HG02885 (cell line): ENCODE measurements at regions not wholly inside any gene's neighbourhood (a gene's known extent, or its start where the extent isn't known, plus 50 kb on each side); places are given as distances from the start of the nearest gene placed in this dataset.

Source experiments
- ATAC-seq: cut with Tn5 transposase; IDR thresholded peaks from one replicate; pipeline ENCODE4 v1.9.1; 2021; ENCODE audit warnings: mild to moderate bottlenecking; ENCODE audit not compliant: unreplicated experiment, poor library complexity

- no peak for ATAC-seq
These were observed 614.3 kb downstream of the ZEB2 start for GRCh38 chr2:143905587-143905986.

GRCh38 chr2:143903172-143903856 lies 616.6 kb downstream of the ZEB2 start:
- no peak for ATAC-seq

GRCh38 chr2:143901185-143901842 lies 618.6 kb downstream of the ZEB2 start:
- peak; percentile 80 for ATAC-seq

GRCh38 chr2:143899987-143900386 lies 619.9 kb downstream of the ZEB2 start:
- ATAC-seq, result no peak

DNA sequence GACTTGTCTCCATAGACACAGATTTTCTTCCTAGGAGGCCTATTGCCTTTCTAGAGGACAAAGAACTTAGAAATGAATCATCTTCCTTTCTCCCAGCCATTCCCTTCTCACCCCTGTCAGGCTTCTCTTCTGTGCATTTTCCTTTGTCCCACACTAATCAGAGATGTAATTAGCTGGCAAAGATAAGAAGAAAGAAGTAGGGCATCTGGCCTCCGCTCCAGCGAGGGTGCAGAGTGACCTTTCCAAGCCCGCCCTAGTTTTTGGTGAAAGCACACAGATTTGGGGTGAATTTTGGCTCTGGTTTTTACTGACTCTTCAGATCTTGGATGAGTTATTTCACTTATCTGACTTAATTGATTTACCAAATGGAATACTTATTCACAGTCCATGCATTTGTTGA lies 626.5 kb downstream of the ZEB2 start:
- ATAC-seq, result no peak

- no peak for ATAC-seq
These were observed 628.0 kb downstream of the ZEB2 start for GRCh38 chr2:143891879-143892308.

- ATAC-seq, result no peak
These were observed 629.1 kb downstream of the ZEB2 start for GRCh38 chr2:143890798-143891197.

GRCh38 chr2:143889216-143889615 lies 630.7 kb downstream of the ZEB2 start:
- ATAC-seq, result no peak

DNA sequence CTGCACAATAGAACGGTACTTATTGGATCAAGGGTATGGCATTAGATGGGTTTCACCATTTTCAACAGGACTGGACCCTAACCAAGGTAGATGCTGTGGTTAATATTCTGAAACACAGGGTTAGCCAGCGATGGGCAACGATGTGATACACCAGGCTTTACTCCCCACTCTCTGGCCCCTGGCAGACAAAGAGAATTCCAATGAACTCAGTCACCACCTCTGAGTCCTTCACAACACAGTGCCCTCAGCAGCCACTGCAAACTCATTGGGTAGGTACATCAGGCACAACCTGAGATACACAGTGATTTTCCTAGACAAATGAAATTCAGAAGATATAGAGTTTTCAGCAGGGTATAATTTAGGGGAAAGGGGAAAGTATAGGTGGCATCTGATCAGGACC lies 634.5 kb downstream of the ZEB2 start:
- ATAC-seq, result no peak

- ATAC-seq, result no peak
These were observed 638.7 kb downstream of the ZEB2 start for GRCh38 chr2:143881246-143881645.

- no peak for ATAC-seq
These were observed 641.9 kb downstream of the ZEB2 start for GRCh38 chr2:143877876-143878530.

DNA sequence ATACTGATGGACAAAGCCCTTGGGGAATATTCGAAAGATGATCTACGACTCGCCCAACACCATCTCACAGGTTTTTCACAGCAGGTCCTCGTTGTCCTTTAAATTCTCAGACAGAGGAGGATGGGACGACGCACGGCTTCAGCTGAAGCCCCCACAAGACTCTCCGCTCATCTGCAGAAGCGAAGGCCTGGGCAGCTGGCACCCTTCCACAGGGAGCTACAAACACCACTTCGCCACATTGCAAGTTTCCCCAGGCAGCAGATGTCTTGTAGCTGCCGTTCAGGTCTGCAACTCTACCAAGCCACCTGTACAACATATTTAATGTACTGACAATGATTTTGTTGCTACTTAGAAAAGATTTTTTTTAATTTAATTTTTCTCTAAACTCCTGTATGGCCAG lies 642.9 kb downstream of the ZEB2 start:
- ATAC-seq, result no peak

DNA sequence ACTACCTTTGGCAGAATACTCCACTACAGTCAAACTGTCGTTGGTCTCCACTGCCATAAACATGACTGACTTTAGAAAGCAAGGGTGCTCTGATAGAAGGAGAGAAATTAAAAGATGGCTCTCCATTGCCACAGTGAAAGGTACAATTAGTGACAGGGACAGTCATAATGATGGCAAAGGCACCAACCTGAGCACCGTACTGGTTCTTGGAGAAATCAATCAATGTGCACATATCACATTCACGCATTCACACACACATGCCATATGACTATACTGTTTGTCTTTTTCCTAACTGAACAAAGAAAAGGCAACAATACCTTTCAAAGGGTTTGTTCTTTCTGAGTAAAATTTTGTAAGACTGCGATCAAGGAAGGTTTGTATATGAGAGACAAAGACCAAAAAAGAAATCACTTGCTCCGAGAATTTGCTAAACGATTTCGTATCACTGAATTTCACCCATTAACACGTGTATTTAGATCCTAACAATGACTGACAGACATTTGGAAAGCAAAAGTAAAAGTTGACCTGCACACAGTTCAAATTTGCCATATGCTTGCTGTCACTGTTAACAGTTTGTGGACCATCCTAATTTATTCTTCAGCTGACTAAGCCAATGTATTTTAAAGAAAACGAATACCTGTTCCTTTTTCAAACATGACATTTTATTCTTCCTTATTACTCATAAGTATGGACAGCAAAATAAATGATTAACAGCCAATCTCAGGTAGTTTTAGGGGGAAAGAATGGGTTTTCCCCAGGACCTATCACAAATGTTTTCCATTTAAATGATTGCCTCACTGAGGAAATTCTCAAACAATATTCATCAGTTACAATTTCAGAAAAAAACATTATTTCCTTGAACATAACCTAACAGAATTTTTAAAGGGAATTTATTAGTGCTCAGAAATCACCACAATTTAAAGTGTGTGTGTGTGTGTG lies 644.4 kb downstream of the ZEB2 start:
- ATAC-seq, result no peak

DNA sequence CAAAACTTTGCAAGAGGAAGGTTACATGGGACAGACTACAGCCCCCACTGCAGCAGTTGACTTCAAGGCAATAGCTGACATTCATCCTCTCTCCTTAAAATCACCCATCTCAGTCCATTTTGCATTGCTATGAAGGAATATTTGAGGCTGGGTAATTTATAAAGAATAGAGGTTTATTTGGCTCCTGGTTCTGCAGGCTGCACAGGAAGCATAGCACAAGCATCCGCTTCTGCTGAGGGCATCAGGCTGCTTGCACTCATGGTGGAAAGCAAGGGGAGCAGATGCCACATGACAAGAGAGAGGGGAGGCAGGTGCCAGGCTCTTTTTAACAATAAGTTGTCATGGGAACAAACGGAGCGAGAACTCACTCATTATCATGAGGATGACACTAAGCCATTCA lies 646.0 kb downstream of the ZEB2 start:
- no peak for ATAC-seq

DNA sequence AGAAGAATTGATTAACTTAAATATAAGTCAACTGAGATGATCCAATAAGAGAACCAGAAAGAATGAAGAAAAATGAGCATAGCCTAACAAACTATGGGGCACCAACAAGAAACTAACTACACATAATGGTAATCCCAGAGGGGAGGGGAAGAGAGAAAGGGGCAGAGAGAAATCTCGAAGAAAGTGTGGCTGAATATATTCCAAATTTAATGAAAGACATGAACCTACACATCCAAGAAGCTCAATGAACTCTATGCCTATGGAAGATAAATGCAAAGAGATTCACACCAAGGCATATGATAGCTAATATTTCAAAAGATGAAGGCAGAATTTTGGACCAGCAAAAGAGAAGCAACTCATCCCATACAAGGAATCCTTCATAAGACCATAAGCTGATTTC lies 649.2 kb downstream of the ZEB2 start:
- no peak for ATAC-seq

DNA sequence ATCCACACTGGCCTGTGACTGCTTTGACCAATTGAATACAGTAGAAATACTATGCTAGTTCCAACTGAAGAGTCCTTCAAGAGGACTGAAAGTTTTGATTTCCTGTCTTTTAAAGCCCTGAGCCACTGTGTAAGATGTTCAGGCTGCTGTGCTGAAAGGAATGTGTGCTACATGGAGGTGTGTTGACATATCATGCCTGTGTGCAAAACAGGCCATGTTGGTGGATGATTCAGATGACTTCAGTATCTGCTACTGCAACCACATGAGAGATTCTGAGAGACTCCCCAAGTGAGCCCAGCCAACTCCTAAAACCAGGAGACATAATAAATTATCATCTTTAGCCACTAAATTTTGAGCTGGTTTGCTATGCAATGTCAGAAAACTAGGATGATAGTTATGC lies 662.9 kb downstream of the ZEB2 start:
- ATAC-seq, result no peak

DNA sequence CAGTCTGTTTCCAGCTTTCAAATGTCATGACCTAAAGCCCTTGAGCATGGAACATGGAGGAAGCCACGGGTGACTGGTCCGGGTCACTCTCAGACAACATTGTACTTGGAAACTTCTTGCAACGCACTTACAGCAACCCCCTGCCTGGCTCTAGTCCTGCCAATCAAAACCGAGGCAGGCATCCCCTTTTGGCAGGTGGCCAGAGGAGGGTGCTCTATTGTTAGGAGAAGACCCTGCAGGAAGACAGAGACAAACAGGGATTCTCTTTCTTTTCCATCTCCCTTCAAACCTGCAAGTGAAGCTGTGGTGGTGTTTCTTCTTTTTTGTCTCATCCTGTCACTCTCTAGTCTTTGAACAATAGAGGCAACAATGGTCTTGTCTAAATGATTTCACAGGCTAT lies 667.2 kb downstream of the ZEB2 start:
- no peak for ATAC-seq

- ATAC-seq, result no peak
These were observed 669.8 kb downstream of the ZEB2 start for GRCh38 chr2:143850084-143850483.

GRCh38 chr2:143847257-143847656 lies 672.7 kb downstream of the ZEB2 start:
- ATAC-seq, result no peak

DNA sequence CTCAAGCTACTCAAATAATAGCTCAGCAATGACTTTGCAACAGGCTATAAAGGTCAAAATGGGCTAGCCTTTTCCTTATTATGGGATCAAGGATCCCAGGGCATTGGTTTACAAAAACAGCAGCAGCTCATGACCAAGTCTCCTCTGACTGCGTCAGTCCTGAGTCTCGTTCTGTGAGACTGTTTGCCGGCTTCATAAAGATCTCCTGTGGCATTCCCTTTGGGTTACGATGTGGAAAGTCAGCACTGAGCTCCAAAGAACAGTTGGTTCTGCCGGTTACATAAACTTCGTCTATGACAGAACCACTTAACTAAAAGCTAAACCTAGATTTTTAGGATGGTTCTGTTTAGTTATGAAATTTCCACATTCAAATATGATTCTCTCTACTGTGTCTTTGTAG lies 674.9 kb downstream of the ZEB2 start:
- ATAC-seq, result no peak

- no peak for ATAC-seq
These were observed 676.2 kb downstream of the ZEB2 start for GRCh38 chr2:143843686-143844085.
